ENCODE measurements at regions not wholly inside any gene's neighbourhood (a gene's known extent, or its start where the extent isn't known, plus 50 kb on each side); places are given as distances from the start of the nearest gene placed in this dataset.

DNA sequence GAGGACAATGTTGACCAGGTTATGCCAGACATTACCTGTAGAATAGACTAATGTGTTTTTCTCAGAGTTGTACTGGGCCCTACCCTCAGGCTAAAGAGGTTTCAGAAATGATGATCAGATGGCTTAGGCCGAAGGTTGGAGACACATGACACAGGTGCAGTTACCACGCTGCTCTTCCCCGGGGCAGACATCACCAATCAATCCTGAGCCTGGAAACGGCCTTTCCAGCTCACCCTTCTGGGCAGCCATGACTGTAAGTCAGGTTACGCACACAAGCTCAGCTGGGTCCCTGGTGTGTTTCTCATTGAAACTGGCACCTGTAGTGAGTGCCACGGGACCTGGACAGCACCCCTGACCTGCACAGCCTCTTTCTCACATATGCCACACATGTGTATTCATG, 299.3 kb downstream of the UQCRFS1 start:
- ATAC-seq = no peak
- CTCF ChIA-PET = no interaction called here
- H3K4me1 Mint-ChIP-seq (ENCODE audit: low read depth) = no peaks in the 10 kb centered on the region
- H3K36me3 Mint-ChIP-seq (ENCODE audit: low read depth) = no peaks in the 10 kb centered on the region
- H3K9me3 Mint-ChIP-seq = no peaks in the 10 kb centered on the region
- TF ChIP-seq, protein P1, sequence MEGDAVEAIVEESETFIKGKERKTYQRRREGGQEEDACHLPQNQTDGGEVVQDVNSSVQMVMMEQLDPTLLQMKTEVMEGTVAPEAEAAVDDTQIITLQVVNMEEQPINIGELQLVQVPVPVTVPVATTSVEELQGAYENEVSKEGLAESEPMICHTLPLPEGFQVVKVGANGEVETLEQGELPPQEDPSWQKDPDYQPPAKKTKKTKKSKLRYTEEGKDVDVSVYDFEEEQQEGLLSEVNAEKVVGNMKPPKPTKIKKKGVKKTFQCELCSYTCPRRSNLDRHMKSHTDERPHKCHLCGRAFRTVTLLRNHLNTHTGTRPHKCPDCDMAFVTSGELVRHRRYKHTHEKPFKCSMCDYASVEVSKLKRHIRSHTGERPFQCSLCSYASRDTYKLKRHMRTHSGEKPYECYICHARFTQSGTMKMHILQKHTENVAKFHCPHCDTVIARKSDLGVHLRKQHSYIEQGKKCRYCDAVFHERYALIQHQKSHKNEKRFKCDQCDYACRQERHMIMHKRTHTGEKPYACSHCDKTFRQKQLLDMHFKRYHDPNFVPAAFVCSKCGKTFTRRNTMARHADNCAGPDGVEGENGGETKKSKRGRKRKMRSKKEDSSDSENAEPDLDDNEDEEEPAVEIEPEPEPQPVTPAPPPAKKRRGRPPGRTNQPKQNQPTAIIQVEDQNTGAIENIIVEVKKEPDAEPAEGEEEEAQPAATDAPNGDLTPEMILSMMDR (IDR thresholded peaks at IDR 0.05) = no peak
- H3K27me3 Mint-ChIP-seq = peaks cover 2% of the 10 kb centered on the region
- POLR2A ChIA-PET = no interaction called here
- H3K27ac Mint-ChIP-seq = no peak overlapping the region
- DNase-seq = no peak
- no peak overlapping the region for H3K4me3 Mint-ChIP-seq
- intact Hi-C loops (cut with micrococcal nuclease) = no loop called here

DNA sequence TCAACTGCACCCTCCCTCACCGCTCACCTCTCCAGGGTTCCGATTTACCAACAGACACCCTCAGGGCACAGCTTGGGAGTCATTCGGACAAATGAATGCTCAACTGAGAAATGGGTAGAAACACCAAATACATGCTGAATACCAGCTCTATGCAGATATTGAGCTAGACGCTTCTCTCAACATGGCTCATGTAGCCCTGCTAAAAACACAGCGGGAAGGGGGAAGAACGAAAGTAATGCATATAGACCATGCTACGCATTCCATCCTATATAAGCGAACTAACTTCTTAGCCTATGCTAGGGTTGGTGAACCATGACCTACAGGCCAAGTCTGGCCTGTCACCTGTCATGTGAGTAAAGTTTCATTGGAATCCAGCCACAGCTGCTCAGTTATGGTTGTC, 304.0 kb downstream of the UQCRFS1 start:
- H3K27ac Mint-ChIP-seq = no peak overlapping the region
- no peaks in the 10 kb centered on the region for H3K9me3 Mint-ChIP-seq
- TF ChIP-seq, protein P1 (IDR thresholded peaks at IDR 0.05) = no peak
- H3K27me3 Mint-ChIP-seq = no peaks in the 10 kb centered on the region
- DNase-seq = no peak
- H3K36me3 Mint-ChIP-seq (ENCODE audit: low read depth) = no peaks in the 10 kb centered on the region
- no peak overlapping the region for H3K4me3 Mint-ChIP-seq
- H3K4me1 Mint-ChIP-seq (ENCODE audit: low read depth) = no peaks in the 10 kb centered on the region
- ChIA-PET CTCF (no interaction called here), POLR2A (no interaction called here)
- ATAC-seq = no peak
- intact Hi-C loops (cut with micrococcal nuclease) = no loop called here

DNA sequence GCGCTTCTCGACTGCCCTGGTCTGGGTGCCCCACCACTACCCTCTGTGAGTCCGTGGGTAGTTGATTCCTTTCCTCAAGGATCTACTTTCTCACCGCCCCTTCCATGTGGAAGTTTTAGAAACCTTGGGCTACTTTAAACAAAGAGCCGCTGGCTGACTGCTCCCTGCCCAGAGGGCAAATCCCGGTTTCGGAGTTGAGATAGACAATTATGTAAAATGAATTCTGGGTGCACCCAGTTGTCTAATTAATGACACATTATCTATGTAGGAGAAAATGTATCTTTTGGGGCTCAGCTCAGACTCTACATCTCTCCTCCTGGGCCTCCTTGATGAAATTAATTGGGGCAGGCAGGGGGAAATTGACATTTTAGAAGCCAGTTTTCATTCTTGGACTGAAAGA, 305.4 kb downstream of the UQCRFS1 start:
- ChIA-PET POLR2A (no interaction called here), CTCF (no interaction called here)
- ATAC-seq = no peak
- TF ChIP-seq, protein P1 (IDR thresholded peaks at IDR 0.05) = no peak
- no peak for DNase-seq
- Mint-ChIP-seq H3K27ac (no peak overlapping the region), H3K4me3 (no peak overlapping the region), H3K27me3 (no peaks in the 10 kb centered on the region), H3K4me1 (ENCODE audit: low read depth) (no peaks in the 10 kb centered on the region), H3K9me3 (no peaks in the 10 kb centered on the region), H3K36me3 (ENCODE audit: low read depth) (no peaks in the 10 kb centered on the region)
- intact Hi-C loops (cut with micrococcal nuclease) = no loop called here

DNA sequence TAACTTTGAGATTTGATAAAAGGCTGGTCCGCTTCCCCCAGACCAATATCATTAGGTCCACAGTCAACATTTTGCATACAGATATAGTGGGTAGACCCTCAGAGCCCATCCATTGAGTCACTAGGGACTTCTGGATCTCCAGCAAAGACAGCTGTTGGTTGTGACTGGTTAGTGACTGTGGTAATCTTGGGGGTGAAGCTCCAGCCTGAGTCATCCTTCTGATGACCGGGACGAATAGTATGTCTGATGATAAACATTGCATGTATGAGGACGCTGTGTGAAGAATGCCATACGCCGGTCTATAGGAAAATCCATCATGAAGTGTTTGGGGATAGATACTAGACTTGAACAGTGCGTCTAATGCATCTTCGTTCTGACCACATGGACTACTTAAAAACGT, 307.0 kb downstream of the UQCRFS1 start:
- Mint-ChIP-seq H3K4me3 (no peak overlapping the region), H3K27me3 (no peaks in the 10 kb centered on the region), H3K27ac (no peak overlapping the region), H3K36me3 (ENCODE audit: low read depth) (no peaks in the 10 kb centered on the region), H3K4me1 (ENCODE audit: low read depth) (no peaks in the 10 kb centered on the region), H3K9me3 (no peaks in the 10 kb centered on the region)
- POLR2A ChIA-PET = no interaction called here
- intact Hi-C loops (cut with micrococcal nuclease) = no loop called here
- ATAC-seq (no peak), DNase-seq (no peak)
- CTCF ChIA-PET = interaction anchor here (1.2 kb wide), 1 partner anchor 358 kb away, joined by 5 read pairs; no protein-coding TSS in a partner anchor
- TF ChIP-seq, protein P1 (IDR thresholded peaks at IDR 0.05) = no peak

DNA sequence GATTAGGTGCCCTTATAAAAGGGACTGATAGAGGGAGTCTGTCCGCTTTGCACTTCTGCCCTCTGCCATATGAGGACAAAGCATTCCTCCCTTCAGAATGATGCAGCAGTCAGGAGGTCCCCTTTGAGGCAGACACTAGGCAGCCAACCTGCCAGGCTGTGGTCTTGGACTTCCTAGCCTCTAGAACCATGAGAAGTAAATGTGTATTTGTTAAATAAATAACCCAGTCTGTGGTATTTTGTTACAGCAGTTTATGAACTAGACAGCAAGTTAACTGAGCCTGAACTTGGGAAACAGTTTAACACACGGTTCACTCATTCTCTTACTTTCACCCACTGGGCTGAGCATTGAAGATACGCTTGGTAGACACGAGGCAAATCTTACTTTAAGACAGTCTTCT, 313.2 kb downstream of the UQCRFS1 start:
- DNase-seq = no peak
- TF ChIP-seq, protein P1 (IDR thresholded peaks at IDR 0.05) = no peak
- no peak for ATAC-seq
- Mint-ChIP-seq H3K4me1 (ENCODE audit: low read depth) (no peaks in the 10 kb centered on the region), H3K4me3 (no peak overlapping the region), H3K9me3 (no peaks in the 10 kb centered on the region), H3K36me3 (ENCODE audit: low read depth) (no peaks in the 10 kb centered on the region), H3K27ac (no peak overlapping the region), H3K27me3 (no peaks in the 10 kb centered on the region)
- CTCF ChIA-PET = no interaction called here
- intact Hi-C loops (cut with micrococcal nuclease) = no loop called here
- POLR2A ChIA-PET = no interaction called here

Measured in activated CD8-positive, alpha-beta T cell treated with anti-CD3 and anti-CD28 coated beads for 36 hours (primary cell).